LHCN-M2 (cell line): ENCODE measurements at regions not wholly inside any gene's neighbourhood (a gene's known extent, or its start where the extent isn't known, plus 50 kb on each side); places are given as distances from the start of the nearest gene placed in this dataset.
A peak's percentile ranks its signal among the peaks of the same experiment; 100 is the strongest.

Source experiments
- DNase-seq: peaks from one replicate; pipeline ENCODE4 v3.0.0-alpha.2; 2012; ENCODE audit warnings: low read depth

DNA sequence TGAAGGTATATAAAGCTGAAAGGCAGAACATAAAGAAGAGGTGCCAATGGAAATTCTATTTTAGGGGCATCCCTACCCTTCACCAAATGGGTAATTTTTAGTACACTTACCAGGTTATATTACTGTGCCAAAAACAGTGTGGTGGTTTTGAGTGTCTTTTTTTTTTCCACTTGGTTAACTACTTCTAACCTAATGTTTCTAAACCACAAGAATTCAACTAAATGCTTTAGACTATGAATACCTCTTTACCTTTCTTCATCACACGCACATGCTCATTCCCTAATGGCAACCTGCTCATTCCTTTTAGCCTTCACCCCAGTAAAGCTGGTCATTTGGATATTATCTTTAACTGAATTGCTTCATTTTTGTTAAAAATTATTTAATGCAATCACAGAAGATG is 215.6 kb downstream of the PIK3R1 start:
- DNase-seq: no peak

DNA sequence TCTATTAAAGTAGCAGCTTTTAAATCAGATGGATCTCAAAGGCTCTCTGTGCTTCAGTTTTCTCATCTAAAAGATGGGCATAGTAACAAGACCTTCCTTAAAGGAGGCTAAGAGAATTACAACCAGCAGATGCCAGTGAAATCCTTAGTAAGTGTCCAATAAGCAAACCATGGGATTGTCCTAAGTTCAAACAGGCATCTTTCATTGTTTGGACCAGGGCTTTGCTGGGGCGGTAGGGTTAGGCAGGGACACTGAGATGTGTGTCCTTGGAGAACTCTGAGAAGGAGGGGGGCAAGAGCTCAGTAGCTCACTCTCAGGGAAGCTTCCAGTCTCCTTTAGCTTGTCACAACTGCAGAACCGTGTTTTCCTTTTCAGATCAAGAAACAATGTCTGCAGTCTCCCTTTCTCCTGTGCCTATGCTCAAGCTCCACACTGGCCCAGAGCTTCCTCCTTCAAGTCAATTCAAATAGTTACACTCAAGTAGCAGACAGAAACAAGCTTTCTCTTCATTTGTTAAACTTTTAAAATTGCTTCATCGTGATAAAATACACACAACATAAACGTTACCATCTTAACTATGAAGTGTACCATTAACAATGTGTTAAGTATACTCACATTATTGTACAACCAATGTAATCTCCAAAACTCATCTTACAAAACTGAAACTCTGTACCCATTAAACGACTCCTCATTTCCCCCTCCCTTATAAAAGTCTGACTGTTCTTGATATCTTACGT is 216.2 kb downstream of the PIK3R1 start:
- DNase-seq: no peak

DNA sequence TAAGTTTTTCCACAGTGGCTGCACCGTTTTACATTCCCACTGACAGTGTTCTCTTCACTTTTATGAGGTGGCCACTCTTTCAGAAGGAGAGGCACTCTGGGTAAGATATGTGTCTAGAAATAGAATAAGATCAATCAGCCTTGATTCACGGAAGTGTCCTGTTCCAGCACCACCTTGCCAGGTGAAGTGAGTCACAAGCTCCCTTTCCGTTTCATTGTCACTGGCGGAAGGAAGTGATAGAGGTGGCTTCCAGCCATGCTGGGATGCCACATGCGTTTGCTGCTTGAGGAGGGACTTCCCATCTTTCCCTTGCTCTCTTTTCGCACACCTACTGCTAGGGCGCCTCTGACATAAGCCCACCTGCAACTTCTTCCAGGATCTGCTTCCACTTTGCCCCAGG is 217.1 kb downstream of the PIK3R1 start:
- no peak for DNase-seq

DNA sequence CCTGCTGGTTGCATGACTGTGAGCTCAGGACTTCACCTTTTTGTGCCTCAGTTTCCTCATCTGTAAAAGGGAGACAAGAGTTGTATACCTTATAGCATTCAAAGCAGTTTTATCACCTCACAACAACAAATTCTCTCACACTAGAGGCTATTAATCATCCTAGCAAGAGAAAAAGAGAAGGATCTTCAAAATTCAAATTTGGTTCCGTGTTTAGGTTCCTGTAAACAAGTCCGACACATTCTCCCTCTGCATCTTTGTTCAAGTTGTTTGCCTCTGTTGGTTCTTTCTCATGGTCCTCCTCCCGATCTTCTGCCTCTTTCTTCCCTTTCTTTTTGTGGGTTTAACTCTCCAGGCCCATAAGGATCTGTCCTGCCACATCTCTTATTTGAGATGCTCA is 218.0 kb downstream of the PIK3R1 start:
- no peak for DNase-seq

DNA sequence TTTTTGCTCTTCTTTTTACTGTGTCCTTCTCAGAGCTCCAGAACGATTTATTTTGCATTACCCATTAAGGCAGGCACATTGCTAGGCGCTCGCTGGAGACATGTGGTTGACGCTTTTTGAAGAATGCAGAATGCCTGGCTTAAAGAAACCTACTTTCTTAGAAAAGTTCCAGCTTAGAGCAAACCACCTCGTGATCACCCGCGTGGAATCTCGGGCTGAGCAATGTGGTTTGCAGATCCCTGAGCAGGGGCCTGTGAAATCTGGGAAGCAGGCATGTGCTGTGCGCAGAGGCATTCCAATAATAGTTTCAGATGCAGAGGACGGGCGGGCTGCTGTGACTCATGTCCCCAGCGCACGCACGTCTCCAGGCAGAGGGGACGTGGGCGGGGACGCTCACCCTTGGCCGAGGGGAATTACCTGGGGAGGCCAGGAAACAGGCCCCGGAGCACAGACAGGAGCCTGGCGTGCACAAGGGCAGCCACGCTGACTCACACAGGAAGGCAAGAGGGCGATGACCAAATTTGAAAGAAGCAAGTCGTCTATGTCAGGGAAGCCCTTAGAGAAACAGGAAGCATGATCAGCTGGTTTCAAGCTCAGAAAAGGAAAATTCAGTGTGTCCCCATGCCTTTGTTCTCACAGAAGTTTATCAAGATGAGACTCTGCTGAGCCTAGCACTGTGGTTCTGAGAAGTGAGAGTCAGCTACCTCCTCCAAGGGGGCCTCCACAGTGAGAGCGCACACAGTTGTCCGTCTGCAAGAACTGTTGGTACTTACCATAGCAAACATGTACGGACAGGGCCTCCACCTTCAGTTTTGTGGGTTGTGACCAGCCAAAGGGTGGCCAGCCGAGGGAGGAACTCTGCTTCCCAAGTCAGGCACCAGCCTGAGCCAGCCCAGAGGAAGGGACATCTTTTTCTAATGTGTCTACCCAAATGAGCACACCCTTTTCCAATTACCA is 218.6 kb downstream of the PIK3R1 start:
- peak; percentile 90 for DNase-seq

DNA sequence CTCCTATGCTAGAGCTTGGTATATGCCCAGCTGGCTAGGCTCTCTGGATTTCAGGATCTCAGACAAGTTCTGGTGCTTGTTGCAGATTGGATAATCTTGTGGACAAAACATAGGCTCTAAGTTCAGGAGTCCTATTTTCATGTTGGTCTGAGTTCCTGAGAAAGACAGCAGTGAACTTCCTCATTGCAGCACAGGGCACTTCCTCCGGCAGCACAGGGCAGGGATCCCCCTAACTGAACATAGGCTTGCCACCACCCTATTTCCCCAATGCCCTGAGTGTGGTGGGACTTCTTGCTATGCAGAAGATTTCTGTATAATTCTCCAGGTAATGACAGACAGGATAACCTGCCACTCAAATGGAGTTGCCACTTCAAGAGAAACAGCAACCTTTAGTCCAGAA is 220.1 kb downstream of the PIK3R1 start:
- DNase-seq: no peak

DNA sequence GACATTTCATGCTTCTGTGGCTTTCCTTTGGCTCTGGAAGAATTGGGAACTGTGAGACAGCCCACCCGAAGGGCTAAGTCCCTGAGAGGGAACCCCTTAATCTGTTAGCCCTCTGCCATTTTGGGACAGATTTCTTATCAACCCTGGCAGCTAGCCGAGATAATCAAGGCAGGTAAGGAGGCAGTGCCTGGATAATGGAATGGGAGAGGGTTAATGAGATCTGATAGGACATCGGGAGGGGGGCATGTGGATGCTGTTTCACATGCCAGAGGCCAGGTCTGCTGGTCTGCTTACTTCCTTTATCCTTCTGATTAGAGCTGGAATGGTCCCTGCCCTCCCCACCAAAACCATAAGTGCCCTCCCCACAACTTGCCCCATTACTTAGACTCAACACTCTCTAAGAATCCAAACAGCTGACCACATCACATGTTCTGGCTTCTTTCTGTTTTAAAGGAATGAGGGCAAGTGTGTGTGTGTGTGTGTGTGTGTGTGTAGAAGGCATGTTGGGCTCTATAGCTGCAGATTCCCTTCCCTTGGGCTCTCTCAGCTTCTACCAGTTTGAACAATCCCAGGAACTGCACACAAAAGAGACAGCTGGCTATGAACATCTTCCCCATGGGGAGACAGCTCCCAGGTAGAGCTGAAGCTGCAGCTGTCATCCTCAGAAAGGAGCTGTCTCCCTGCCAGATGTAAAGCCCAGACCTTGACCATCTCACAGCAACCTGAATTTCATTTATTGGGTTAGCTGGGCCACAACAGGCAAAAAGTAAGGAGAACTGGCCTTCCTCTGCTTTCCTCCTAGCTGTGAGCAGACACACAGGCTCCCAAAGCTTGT is 221.3 kb downstream of the PIK3R1 start:
- DNase-seq: peak; percentile 39

DNA sequence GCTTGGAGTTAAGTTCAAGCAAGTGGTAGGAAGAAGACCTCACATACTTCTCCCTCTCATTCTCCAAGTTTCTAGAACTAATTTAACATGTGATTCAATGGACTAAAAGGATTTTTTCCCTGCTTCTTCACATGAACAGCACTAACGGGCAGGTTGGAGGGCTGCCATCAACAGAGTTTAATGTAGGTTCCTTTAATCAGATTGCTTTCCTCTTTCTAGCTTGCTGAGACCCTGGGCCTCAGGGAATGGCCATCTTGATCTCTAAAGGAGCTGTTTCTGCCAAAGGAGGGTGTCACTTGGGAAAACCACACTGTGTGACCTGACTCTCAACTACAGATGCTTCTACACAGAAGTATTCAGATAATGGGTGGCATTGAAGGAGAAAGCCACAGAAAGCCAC is 223.3 kb downstream of the PIK3R1 start:
- no peak for DNase-seq

DNA sequence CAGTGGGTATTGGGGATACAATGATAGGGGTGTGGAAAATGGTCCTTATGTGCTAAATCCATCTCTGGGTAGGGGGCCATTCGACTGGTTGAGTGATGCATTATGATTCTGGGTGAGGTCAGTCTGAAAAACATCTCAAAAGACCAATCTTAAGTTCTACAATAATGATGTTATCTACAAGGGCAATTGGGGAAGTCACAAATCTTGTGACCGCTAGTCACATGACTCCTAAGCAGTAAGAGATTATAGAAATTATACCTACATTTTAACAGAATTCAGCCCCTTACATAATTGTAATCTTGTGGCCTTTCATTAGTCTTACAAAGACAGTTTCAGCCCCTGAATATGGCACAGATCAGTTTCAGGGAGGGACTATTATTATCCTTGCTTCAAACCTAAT is 224.7 kb downstream of the PIK3R1 start:
- DNase-seq: no peak

DNA sequence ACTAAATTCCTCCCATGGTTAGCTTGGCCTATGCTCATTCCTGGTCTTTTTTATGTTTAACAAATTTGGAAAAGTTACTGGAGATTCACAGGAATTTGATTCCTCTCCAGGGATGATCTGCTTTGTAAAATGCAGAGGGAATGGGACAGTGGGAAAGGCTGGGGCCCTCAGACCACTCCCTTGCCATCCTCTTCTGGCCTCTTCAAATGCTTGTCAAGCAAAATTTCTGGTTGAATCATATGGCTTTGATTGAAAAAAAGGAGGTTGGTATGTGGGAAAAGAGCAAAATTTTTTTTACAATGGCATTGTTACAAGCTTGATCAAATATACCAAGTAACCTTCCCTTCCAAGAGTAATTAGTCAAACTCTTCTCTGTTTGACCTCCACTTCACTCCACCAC is 225.1 kb downstream of the PIK3R1 start:
- DNase-seq: no peak

DNA sequence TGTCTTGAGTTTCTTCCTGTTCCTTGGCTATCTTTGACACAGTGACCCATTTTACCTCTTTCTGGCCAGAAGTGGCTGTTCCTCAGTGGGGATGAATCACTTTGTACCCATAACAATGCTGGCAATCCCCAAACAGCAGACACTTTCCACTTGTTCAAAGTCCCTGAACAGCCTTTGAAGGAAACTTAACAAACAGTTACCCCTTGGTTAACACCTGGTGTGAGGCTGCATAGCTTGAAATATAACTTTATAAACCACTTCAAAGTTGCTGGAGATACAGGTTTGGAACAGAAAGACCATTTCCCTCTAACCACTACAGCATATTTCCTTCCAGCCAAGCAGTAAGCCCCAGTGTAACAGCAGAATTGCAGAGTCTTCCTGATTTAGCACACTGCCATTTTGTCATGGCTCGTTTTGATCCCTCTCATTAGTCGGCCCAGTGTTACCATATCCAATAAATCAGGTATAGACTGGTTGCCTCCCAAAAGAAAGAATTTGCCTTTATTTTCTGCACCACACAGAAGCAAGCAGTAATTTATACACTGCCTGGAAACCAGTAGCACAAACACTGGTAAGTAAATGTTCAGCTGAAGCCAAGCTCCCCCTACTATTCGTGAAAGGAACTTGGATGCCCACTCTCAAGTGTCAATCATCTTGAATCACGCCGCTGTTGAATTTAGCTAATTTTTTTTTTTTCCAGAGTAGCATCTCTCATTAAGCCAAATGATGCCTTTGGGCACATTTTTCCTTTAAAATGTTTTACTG is 225.9 kb downstream of the PIK3R1 start:
- no peak for DNase-seq

DNA sequence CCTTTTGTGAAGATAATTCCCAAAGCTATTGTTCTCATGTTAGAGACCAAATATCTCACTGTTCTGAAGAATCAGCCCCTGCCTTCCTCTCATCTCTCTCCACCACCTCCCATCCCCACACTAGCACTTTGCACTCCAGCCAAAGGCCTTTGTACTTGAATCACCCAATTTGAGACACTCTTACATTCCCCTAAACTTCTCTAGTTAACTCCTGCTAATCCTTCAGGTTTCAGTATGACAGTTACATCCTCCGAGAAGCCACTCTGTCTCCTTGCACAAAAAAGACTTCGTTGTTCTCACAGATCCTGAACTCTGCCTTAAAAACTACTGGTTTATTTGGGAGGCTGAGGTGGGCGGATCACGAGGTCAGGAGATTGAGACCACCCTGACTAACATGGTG is 227.5 kb downstream of the PIK3R1 start:
- no peak for DNase-seq

DNA sequence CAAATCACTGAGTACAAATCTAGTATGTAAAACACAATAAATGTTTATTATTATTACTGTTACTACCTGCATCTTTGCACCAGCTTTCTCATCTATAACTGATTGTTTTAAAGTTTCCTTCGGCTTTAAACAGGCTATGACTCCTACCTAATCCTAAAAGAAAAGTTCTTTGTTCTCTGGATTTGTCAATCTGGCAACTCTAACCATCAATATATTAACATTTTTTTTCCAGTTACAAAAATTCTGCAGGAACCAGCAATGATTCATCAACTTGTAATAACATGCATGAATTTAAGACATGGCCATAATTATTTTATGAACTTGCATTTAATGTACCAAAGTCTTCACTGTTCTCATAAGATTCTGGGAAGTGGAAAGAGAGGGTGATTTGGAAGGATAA is 228.5 kb downstream of the PIK3R1 start:
- no peak for DNase-seq

DNA sequence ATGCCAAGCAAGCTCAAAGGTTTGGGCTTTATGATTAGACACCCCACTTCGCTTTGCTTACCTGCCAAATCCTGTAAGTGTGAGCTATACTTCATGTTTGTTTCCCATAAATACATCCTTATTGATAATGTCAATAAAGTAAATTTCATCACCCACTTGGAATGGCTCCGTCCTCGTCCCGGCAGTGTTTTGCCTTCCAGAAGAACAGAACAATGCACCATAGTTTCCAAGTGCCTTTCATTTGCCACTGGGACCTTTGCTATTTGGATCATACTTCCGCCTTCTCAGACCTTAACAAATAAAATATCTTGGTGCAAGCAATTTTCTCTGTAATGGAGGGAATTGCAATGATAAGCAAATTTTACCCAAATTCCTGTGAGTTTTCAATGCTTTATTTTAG is 229.3 kb downstream of the PIK3R1 start:
- DNase-seq: no peak

DNA sequence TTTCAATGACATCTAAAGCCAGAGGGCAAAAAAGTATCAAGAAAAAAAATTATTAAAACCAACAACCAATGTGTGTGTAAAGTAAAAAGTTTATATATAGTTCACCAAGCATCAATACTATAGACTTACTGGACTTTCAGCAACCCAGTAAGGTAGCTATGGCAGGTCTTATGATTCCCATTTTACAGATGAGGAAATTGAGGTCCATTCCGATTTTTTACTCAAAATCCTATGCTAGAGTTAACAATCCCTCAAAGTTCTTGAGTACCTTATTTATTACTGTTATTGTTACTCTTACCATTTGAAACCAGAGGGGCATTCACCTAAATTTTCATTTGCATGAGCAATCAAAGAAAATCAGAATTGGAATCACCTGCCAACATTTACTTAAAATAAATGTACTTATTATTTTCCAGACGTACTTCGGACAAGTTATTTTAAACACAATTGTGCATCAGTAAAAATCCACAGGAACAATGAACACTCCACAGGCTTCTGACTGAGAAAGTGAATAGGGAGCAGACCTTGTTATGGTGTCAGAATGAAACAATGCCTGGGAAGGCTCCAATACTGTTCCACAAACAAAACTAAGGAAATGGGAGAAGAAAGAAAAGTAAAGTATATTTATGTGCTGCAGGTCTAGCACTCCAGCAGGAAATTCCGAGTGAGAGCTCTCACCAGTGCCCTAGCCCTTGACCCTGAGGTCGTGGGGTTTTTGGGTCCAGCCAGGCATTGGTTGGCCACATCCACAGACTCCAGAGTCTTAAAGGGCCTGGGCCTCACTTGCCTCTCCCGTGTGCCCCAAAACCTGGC is 229.9 kb downstream of the PIK3R1 start:
- no peak for DNase-seq

DNA sequence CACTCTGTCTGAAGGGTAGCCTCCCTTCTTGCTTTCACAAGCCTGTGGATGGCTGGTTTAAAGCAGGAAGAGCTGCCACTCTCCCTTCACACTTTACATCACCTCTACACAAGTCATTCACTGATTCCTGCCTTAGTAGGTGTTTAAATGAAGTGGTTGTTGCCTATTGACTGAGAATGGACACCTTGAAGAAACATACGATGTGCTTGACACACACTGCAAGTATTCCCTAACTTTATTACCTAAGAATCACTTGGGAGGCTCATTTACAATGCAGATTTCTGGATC is 230.5 kb downstream of the PIK3R1 start:
- DNase-seq: no peak

DNA sequence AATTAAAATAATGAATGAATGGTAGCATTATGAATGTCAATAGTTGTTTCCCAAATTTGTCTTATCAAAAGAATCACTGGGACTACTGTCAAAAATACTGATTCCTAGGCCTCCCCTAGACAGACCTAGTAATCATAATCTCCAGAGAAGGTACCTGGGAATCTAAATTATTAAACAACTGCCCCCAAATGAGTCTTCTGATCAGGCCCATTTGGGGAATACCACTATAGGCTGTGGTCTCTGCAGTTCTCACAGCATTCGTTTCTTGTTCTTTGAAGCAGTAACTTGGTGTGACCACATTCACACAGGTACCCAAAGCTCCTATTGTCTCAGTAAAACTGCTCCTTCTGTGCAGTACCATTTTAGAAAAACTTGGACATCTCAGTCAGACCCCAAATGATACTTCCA is 230.9 kb downstream of the PIK3R1 start:
- DNase-seq: no peak

DNA sequence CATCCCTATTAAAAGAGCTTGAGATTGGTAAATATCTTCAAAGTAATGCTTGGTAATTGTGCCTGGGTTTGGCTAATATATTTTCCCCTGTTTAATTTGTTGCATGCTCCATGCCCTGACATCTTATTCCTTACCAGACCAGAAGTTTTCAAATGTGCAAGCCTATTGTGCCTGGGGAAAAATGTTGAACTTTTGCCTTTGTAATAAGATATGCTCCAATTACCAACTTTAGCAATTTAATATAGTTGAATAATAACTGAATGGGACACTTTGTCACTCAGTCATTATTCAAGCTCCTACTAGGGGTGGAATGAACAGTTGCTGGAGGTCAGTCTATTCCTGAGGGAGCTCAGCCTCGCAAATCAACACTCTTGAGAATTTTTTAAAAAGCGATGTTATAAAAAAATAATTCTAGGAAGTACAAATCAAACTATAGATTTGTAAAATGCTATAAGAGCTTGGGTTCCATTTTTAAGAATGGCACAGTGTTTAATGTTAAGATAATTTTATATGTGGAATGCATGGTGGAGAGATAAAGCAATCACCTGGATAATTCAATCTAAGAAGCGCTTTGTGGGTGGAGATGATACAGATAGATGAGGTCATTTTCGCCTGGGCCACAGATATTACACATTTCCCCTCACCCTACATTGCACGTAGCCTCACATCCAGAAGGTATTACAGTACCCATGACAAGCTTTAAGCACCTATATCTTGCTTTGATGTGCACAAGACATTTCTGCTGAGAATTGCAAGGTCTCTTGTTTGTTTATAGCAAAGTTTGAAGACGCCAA is 231.8 kb downstream of the PIK3R1 start:
- no peak for DNase-seq

DNA sequence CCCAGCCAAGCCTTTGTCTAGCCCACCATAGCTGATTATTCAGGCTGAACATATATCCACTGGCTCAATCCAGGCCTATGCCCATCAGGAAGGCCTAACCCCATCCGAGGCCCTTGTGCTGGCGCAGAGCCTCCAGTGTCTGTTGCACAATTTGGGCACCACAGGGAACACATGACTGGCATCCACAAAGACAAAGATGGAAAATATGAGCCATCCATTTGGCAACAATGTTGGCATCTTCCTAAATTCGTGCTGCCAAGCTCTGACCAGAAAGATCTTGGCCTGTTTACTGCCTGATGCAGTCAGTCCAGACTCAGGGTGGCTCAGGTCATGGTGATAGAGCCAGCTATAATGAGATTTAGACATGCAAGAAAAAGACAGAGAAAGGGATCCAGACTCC is 233.8 kb downstream of the PIK3R1 start:
- peak; percentile 25 for DNase-seq
